ENCODE measurements at regions not wholly inside any gene's neighbourhood (a gene's known extent, or its start where the extent isn't known, plus 50 kb on each side); places are given as distances from the start of the nearest gene placed in this dataset.

DNA sequence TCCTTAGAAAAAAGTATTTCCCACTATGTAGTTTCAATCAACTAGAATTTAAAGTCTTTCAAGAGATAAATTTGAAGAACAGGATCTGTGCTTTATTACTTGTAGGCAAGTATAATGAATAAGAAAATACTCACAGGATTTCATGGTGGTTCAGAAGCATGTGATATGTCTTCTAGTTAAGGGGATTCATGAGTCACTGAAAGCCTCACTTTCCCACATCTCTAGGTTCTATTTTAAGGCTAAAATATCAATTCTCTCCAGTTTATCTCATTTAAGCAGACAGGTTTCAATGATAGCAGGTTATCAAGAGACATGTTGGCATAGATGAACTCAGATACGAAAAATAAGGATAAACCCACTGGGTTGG lies 437.8 kb upstream of the BCHE start:
- TF ChIP-seq CTCF (IDR thresholded peaks at IDR 0.05) (no peak), POLR2A (IDR thresholded peaks at IDR 0.05) (no peak), POLR2AphosphoS5 (IDR thresholded peaks at IDR 0.05) (no peak)

Data from breast epithelium (tissue), 3 donors.